GM19467 (cell line): ENCODE measurements at regions not wholly inside any gene's neighbourhood (a gene's known extent, or its start where the extent isn't known, plus 50 kb on each side); places are given as distances from the start of the nearest gene placed in this dataset.

Source experiments
- ATAC-seq: cut with Tn5 transposase; IDR thresholded peaks from one replicate; pipeline ENCODE4 v1.9.1; 2021; ENCODE audit warnings: mild to moderate bottlenecking, moderate library complexity; ENCODE audit not compliant: unreplicated experiment

- ATAC-seq, result no peak
Observed at GRCh38 chr18:78168526-78168925, 811.1 kb upstream of the SALL3 start.

DNA sequence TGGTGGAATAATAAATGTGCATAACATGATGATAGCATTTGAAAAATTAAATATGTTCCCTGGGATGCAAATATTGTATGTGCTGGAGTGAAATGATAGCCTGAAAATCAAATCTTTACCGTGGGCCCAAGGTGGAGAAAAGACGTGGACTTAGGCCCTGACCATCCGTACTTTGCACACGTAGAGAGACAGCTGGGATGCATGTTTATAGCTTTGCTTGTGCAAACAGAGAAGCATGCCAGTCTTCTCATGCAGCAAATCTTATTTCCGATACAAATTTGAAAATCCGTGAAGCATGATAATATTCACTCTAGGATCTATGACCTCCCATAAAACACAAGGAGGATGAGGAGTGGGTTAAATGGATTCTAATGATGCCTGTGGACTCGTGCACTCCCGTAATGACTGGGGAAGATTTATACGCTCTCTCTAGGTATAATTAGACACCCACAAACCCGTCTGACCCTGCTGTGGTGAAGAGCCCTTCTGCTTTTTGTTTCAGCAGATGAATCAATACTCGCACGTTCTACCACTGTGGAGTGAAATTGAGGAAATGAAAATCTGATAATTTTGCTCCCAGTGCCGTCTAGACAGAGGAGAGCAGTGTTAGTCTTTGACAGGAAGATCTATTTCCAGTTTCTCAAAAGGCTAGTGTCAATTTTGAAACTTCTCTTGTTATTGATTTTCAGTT is 810.3 kb upstream of the SALL3 start:
- no peak for ATAC-seq

GRCh38 chr18:78171954-78172353 is 807.7 kb upstream of the SALL3 start:
- no peak for ATAC-seq

GRCh38 chr18:78174737-78175136 is 804.9 kb upstream of the SALL3 start:
- no peak for ATAC-seq

- no peak for ATAC-seq
Observed at GRCh38 chr18:78178812-78179211, 800.8 kb upstream of the SALL3 start.

DNA sequence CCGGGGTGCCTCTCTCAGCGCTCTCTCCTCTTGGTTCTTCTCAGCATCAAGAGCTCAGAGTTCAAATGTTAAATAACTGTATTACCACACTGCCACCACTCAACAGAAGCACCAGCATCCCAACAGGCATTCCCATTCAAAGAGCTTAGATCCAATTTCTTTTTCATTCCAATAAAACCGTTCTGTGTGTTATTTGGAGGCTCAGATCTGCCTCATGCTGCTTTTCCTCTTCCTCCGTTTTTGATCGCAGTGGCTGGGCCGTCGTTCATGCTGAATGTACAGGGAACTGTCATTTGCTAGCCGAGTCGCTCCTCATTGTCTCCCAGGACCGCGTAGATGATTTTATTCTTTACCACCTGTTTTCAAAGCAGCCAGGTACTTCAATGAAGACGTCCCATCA is 798.9 kb upstream of the SALL3 start:
- ATAC-seq, result no peak

DNA sequence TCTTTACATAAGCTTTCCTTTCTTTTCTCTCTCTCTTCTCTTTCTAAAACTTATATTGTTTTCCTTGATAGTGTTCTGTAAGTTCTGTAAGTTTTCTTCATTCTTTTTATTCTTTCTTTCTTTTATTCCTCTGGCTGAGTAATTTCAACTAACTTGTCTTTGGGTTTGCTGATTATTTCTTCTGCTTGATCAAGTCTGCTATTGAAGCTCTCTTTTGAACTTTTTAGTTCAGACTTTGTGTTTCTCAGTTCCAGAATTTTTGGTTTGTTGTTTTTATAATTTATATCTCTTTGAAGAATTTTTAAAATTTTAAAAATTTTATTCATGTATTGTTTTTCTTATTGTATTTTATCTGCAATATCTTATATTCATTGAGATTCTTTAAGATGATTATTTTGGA is 795.8 kb upstream of the SALL3 start:
- no peak for ATAC-seq

GRCh38 chr18:78191276-78191675 is 788.3 kb upstream of the SALL3 start:
- ATAC-seq, result no peak

DNA sequence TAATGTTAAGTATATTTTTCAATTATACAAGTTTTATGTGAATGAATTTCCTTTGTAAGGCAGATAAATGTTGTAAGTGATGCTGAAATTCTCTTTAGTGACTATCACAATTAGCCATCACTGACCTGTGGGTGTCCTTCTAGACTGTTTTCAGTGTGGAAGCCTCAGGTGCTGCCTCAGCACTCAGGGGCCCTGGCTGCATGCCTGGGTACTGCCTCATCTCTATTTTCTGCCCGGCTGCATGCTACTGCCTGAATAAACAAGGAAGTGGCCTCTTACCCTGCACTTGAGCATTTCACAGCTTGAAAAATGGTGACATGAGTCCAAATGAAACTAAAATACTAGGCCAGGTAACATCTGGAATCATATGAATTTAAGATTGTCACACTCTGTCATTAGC is 787.6 kb upstream of the SALL3 start:
- no peak for ATAC-seq

GRCh38 chr18:78196280-78196679 is 783.3 kb upstream of the SALL3 start:
- ATAC-seq, result no peak

DNA sequence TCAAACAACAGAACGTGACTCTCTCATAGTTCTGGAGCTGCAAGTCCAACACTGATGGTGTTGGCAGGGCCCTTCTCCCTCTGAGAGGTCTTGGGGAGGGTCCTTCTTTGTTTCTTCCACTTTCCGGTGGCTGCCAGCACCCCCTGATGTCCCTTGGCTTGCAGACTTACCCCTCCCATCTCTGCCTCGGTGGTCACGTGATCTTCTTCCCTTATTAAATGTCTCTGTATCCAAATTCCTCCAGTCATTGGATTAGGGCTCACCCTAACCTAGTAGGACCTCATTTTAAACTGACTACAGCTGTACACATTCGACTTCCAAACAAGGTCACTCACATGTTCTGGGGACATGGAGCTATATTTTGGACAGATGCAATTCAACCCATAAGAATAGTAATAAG is 780.6 kb upstream of the SALL3 start:
- no peak for ATAC-seq

- ATAC-seq, result no peak
Observed at GRCh38 chr18:78199611-78200010, 780.0 kb upstream of the SALL3 start.

DNA sequence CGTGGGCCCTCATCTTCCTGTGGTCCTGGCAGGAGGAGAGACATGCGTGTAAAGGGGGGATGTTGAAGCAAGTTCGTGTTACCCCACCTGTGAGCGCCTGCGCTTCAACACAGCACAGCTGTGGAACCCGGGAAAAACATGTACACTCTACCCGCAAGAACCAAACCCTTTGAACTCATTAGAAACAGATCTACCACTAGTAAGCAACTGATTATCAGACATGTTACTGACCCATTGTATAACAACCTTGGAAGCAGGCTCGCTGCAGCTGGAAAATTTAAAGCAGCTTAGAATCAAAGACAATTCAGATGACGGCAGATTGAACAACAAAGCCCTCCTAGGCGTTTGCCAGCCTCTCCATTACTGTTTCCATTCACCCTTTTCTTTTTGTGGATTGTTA is 771.7 kb upstream of the SALL3 start:
- ATAC-seq, result no peak

DNA sequence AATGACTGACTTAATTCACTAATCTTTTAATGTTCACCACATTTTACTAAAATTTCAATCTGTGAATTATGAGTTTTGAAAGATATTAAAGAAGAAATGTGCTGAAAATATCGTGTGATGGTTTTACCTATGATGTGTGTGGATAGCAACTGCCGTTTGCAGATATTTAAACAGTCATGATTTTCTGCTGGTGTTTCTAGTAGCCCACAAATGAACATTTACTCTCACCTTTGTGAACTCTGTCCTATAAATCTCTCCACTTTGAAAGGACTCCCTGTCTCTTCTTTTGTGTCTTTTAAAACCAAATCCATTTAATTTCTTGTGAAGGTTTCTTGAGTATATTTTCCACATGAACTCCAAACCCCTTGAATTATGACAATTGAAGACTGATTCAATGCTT is 771.2 kb upstream of the SALL3 start:
- no peak for ATAC-seq

- no peak for ATAC-seq
Observed at GRCh38 chr18:78213361-78213994, 766.1 kb upstream of the SALL3 start.

DNA sequence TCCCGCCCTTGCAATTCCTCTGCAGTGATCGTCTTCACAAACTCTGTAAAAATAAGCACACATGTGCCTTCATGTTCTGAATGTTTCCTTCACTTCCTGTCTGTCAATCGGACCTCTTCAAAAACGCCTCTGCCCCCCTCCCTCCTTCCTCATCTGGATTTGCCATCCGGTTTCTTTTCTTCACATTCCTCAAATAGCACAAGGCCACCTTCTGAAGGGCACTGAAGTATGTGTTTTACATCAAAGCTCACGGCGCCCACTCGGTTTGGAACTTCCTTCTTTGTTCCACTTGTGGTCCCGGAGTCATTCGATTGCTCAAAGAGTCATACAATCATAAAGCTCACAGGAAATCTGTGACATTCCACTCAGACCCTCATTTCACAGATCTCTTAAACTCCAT is 758.1 kb upstream of the SALL3 start:
- ATAC-seq, result no peak

DNA sequence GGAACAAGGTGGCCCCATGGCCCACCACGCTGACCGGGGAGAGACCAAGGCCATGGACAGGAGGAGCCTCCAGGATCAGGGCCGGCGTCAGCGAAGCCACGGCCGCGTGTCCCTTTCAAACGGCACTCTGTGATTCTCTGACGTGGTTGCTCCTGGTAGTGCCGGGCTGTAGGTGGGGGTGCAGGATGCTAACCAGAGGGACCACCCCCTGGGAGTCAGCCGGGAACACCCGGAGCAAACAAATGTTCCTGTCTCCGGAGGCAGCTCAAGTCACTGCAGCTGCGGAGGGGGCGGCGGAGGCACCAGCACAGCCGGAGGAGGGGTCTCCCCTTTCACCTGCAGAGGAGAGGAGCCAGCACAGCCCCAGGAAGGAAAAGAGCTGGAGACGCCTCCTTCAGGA is 750.6 kb upstream of the SALL3 start:
- ATAC-seq, result no peak

DNA sequence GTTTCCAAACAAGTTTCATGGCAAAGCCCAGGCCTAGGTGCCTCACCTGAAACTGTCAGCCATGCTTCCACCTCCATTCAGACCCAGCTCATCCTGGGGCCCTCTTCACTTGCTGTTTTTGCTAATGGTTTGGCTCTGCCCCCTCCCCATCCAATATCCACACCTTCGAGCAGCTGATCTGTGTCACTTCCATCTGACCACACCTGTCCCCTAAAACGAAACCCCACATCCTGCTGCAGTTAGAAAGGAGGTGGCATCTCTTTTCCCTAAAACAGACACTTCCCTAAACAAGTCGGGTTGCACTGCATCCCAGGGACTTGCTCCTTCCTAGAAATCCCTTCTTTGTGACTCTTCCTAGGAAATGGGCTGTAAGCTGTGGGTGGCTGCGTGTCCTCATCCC is 748.7 kb upstream of the SALL3 start:
- ATAC-seq, result no peak

- ATAC-seq, result no peak
Observed at GRCh38 chr18:78232196-78232595, 747.4 kb upstream of the SALL3 start.

DNA sequence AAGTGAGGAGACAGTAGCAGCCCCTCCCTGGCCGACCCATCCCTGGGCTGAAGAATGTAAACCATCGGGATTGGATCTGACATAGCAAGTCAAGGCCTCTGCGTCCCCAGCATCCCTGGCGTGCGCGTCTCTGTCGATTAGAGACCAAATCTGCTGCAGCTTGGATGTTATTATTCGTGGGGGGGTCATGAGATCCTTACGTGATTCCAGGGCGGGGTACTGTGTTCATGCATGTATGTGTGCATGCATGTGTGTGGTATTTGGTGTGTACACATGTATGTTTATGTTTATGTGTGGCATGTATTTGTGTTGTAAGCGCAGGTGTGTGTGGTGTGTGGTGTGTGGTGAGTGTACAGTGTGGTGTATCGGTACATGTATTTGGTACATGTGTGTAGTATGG is 741.8 kb upstream of the SALL3 start:
- no peak for ATAC-seq

DNA sequence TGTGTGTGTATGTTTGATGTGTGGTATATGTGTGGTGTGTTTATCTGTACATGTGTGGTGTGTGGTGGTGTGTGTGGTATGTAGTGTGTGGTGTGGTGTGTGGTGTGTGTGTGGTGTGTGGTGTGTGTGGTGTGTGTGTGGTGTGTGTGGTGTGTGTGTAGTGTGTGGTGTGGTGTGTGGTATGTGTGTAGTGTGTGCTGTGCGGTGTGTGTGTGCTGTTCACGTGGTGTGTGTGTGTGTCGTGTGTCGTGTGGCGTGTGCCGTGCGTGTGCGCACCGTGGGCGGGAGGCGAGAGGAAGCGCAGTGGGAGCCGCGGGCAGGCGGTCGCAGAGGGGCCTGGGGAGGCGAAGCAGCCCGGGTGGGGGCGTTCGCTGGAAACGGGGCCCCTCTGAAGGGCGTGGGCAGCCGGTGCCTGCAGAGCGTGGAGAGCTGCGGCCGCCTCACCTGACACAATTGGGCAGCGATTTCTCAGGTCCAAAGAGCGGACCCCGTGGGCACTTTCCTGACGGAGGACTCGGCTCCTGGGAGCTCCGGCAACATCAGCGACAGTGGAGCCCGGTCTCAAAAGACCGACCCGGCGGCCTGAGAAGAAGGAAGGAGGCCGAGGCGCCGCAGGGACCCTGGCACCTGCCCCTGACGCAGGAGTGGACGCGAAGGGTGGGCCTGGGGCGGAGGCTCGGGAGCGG is 741.1 kb upstream of the SALL3 start:
- no peak for ATAC-seq

GRCh38 chr18:78239090-78239457 is 740.5 kb upstream of the SALL3 start:
- ATAC-seq, result no peak
